ENCODE measurements at regions not wholly inside any gene's neighbourhood (a gene's known extent, or its start where the extent isn't known, plus 50 kb on each side); places are given as distances from the start of the nearest gene placed in this dataset.

DNA sequence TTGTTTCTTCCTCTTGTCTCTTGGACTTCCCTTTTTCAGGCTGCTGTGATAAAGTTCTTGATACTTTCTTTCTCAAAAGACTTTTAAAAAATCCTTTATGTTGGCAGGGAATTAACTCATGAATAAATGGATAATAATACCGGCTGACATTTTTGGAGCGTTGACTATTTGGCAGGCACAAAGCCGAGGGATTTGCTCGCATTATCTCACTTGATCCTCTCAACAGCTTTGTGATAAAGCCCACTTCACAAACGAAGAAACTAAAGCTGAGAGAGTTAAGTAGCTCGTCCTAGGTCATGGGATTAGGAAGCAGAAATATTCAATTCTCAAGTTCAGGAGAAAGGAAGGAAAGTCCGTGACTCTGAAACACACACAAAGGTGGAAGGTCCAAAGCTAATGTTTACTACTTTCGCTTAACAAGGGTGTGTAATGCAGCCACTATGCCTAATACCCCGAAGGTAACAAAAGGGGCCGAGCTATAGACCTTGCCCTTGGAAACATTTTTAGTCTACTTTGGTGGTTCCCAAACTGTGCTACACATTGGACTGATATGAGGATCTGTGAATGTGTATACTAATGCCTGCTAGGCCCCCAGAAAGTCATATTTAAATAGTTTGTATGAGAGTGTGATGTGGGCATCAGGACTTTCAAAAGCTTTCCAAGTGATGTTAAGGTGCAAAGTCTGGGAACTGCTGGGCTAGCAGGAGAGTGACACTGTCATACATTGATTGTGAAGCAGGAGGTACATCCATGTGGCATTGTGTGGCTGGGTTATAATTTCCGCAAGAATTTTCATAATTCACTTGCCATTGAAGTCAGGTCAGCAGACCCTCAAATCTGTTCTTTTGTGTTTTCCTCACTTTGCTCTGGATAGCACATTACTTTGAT lies 508.4 kb downstream of the PLCL1 start:
- TF ChIP-seq TAF1 (IDR thresholded peaks at IDR 0.05; ENCODE audit: low read depth) (no peak), ZBTB7A (IDR thresholded peaks at IDR 0.05; ENCODE audit: low read depth) (no peak)

DNA sequence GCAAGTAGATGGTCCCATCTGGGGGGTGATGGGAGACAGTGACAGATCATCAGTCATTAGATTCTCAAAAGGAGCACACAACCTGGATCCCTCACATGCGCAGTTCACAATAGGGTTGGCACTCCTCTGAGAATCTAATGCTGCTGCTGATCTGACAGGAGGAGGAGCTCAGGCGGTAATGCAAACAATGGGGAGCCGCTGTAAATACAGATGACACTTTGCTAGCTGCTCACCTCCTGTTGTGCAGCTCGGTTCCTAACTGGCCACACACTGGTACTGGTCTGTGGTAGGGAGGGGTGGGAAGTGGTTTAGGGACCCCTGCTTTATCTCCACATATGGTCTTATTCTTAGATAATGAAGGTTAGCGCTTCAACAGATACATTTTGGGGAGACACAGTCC lies 506.6 kb downstream of the PLCL1 start:
- TF ChIP-seq CREB1 (IDR thresholded peaks at IDR 0.05; ENCODE audit: low read depth), result no peak
- no peak for TF ChIP-seq FOXM1 (IDR thresholded peaks at IDR 0.05; ENCODE audit: borderline replicate concordance, low read depth)
- TF ChIP-seq YY1 (IDR thresholded peaks at IDR 0.05; ENCODE audit: low read depth), result no peak
- no peak for TF ChIP-seq MAX (IDR thresholded peaks at IDR 0.05)
- no peak for TF ChIP-seq TAF1 (IDR thresholded peaks at IDR 0.05; ENCODE audit: low read depth)
- TF ChIP-seq RAD21 (IDR thresholded peaks at IDR 0.05; ENCODE audit: low read depth), result no peak
- TF ChIP-seq TCF12 (IDR thresholded peaks at IDR 0.05; ENCODE audit: low read depth), result no peak

DNA sequence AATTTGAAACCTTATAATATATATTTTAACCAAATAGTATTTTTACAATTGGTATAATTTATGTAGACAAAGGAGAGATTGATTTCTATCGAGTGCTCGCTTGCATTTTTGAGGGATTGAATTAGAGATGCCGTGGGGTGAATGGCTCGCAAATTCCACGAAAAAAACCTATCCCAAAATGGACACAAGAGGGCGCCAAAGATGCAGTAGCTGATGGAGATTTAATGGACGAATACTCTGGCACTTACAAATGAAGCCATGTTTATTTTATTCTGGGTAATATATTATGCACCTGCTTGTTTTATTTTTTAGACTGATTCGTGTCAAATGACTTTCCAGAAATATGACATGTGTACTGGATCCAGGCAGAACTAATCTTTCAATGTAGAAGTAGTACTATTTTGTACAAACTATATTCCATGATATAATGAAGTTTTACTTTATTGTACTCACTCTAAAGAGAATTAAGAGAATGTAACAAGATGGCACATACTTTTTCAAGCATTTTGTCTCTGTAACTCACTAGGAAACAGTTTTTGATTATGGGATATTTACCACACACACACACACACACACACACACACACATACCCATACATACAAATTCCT lies 505.4 kb downstream of the PLCL1 start:
- no peak for TF ChIP-seq CREB1 (IDR thresholded peaks at IDR 0.05; ENCODE audit: low read depth)
- no peak for TF ChIP-seq ZBTB7A (IDR thresholded peaks at IDR 0.05; ENCODE audit: low read depth)
- TF ChIP-seq MAX (IDR thresholded peaks at IDR 0.05), result no peak
- 0 out of 2 replicates have a peak, but pooled peaks have one; percentile 30 for TF ChIP-seq YY1 (IDR thresholded peaks at IDR 0.05; ENCODE audit: low read depth)
- TF ChIP-seq CEBPB (IDR thresholded peaks at IDR 0.05), result no peak
- TF ChIP-seq EP300 (IDR thresholded peaks at IDR 0.05; ENCODE audit: borderline replicate concordance), result no peak
- TF ChIP-seq RAD21 (IDR thresholded peaks at IDR 0.05; ENCODE audit: low read depth), result peak; percentile 57
- no peak for TF ChIP-seq EGR1 (IDR thresholded peaks at IDR 0.05)
- no peak for TF ChIP-seq TEAD4 (IDR thresholded peaks at IDR 0.05)
- no peak for TF ChIP-seq TCF12 (IDR thresholded peaks at IDR 0.05; ENCODE audit: low read depth)
- TF ChIP-seq REST (IDR thresholded peaks at IDR 0.05; ENCODE audit: low read depth), result no peak
- TF ChIP-seq FOXM1 (IDR thresholded peaks at IDR 0.05; ENCODE audit: borderline replicate concordance, low read depth), result no peak
- no peak for TF ChIP-seq NFIC (IDR thresholded peaks at IDR 0.05)
- TF ChIP-seq USF1 (IDR thresholded peaks at IDR 0.05), result no peak

DNA sequence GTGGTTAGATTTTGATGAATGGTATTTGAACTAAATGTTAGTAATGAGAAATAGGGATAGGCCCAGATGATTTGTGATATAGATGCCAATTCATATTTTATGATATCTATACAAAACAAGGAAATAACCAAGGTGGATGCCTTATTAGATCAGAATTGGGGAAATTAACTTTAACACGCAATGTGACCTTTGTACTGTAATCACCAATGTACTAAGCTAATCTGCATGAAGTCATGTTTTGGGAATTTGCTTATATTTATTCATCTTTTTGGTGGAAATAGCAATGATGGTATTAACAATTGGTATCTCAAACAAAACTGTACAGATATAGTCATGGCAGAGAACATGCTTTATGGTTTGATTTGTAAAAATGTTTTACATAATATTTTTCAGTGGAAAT lies 504.7 kb downstream of the PLCL1 start:
- no peak for TF ChIP-seq EGR1 (IDR thresholded peaks at IDR 0.05)
- no peak for TF ChIP-seq USF1 (IDR thresholded peaks at IDR 0.05)
- no peak for TF ChIP-seq MAX (IDR thresholded peaks at IDR 0.05)
- TF ChIP-seq FOXM1 (IDR thresholded peaks at IDR 0.05; ENCODE audit: borderline replicate concordance, low read depth), result no peak
- TF ChIP-seq TCF12 (IDR thresholded peaks at IDR 0.05; ENCODE audit: low read depth), result no peak
- TF ChIP-seq YY1 (IDR thresholded peaks at IDR 0.05; ENCODE audit: low read depth), result no peak
- no peak for TF ChIP-seq CREB1 (IDR thresholded peaks at IDR 0.05; ENCODE audit: low read depth)
- TF ChIP-seq CEBPB (IDR thresholded peaks at IDR 0.05), result no peak
- TF ChIP-seq EP300 (IDR thresholded peaks at IDR 0.05; ENCODE audit: borderline replicate concordance), result no peak
- TF ChIP-seq REST (IDR thresholded peaks at IDR 0.05; ENCODE audit: low read depth), result no peak
- no peak for TF ChIP-seq TAF1 (IDR thresholded peaks at IDR 0.05; ENCODE audit: low read depth)
- no peak for TF ChIP-seq RAD21 (IDR thresholded peaks at IDR 0.05; ENCODE audit: low read depth)
- TF ChIP-seq NFIC (IDR thresholded peaks at IDR 0.05), result no peak
- TF ChIP-seq ZBTB7A (IDR thresholded peaks at IDR 0.05; ENCODE audit: low read depth), result no peak
- no peak for TF ChIP-seq TEAD4 (IDR thresholded peaks at IDR 0.05)

GRCh38 chr2:198308368-198308767 lies 504.0 kb downstream of the PLCL1 start:
- TF ChIP-seq EGR1 (IDR thresholded peaks at IDR 0.05), result no peak
- no peak for TF ChIP-seq NFIC (IDR thresholded peaks at IDR 0.05)
- no peak for TF ChIP-seq EP300 (IDR thresholded peaks at IDR 0.05; ENCODE audit: borderline replicate concordance)
- TF ChIP-seq REST (IDR thresholded peaks at IDR 0.05; ENCODE audit: low read depth), result peak; percentile 37; the same call in 1 of the 2 replicates
- no peak for TF ChIP-seq YY1 (IDR thresholded peaks at IDR 0.05; ENCODE audit: low read depth)

Measured in Ishikawa (cell line).